ENCODE measurements at regions not wholly inside any gene's neighbourhood (a gene's known extent, or its start where the extent isn't known, plus 50 kb on each side); places are given as distances from the start of the nearest gene placed in this dataset.
"Not testable (repeated sequence)": the region's sequence is repeated elsewhere in the genome, so short reads cannot be mapped to it uniquely, and the experiment has no call there.

GRCh38 chr13:78129823-78130222, 211.2 kb upstream of the EDNRB start:
- no peak for DNase-seq (ENCODE audit: low read depth)
- TF ChIP-seq CTCF (conservative IDR thresholded peaks at IDR 0.05; ENCODE audit: low read depth, low read length), result no peak
- no peak overlapping the region for H3K4me3 ChIP-seq (ENCODE audit: low read depth, low read length)

- no peak overlapping the region for H3K4me3 ChIP-seq (ENCODE audit: low read depth, low read length)
- TF ChIP-seq CTCF (conservative IDR thresholded peaks at IDR 0.05; ENCODE audit: low read depth, low read length), result no peak
- no peak for DNase-seq (ENCODE audit: low read depth)
Observed at GRCh38 chr13:78129359-78129758, 210.7 kb upstream of the EDNRB start.

GRCh38 chr13:78121459-78122348, 203.1 kb upstream of the EDNRB start:
- peak; percentile 93 for TF ChIP-seq CTCF (conservative IDR thresholded peaks at IDR 0.05; ENCODE audit: low read depth, low read length)
- DNase-seq (ENCODE audit: low read depth), result peak; percentile 13
- no peak overlapping the region for H3K4me3 ChIP-seq (ENCODE audit: low read depth, low read length)

GRCh38 chr13:78121001-78121400, 202.4 kb upstream of the EDNRB start:
- H3K4me3 ChIP-seq (ENCODE audit: low read depth, low read length), result no peak overlapping the region
- no peak for TF ChIP-seq CTCF (conservative IDR thresholded peaks at IDR 0.05; ENCODE audit: low read depth, low read length)
- DNase-seq (ENCODE audit: low read depth), result no peak

GRCh38 chr13:78120144-78120543, 201.5 kb upstream of the EDNRB start:
- not testable (repeated sequence) for H3K4me3 ChIP-seq (ENCODE audit: low read depth, low read length); DNase-seq (ENCODE audit: low read depth)

GRCh38 chr13:78117070-78117469, 198.4 kb upstream of the EDNRB start:
- DNase-seq (ENCODE audit: low read depth); H3K4me3 ChIP-seq (ENCODE audit: low read depth, low read length): not testable (repeated sequence)

GRCh38 chr13:78105656-78106055, 187.0 kb upstream of the EDNRB start:
- H3K4me3 ChIP-seq (ENCODE audit: low read depth, low read length), result no peak overlapping the region
- TF ChIP-seq CTCF (conservative IDR thresholded peaks at IDR 0.05; ENCODE audit: low read depth, low read length), result no peak
- DNase-seq (ENCODE audit: low read depth), result no peak

- DNase-seq (ENCODE audit: low read depth), result no peak
- no peak overlapping the region for H3K4me3 ChIP-seq (ENCODE audit: low read depth, low read length)
- TF ChIP-seq CTCF (conservative IDR thresholded peaks at IDR 0.05; ENCODE audit: low read depth, low read length), result no peak
Observed at GRCh38 chr13:78103936-78104335, 185.3 kb upstream of the EDNRB start.
